ENCODE measurements at regions not wholly inside any gene's neighbourhood (a gene's known extent, or its start where the extent isn't known, plus 50 kb on each side); places are given as distances from the start of the nearest gene placed in this dataset.

- Histone ChIP-seq H3K9me3 (ENCODE audit: control insufficient read depth in 1 of 2, low read length in 2 of 2) (no peaks in the 10 kb centered on the region), H3K27me3 (ENCODE audit: control insufficient read depth in 1 of 2, insufficient read depth in 2 of 2, low read length in 2 of 2) (no peaks in the 10 kb centered on the region), H3K36me3 (ENCODE audit: control insufficient read depth in 1 of 2, insufficient read depth in 2 of 2, low read length in 2 of 2) (no peaks in the 10 kb centered on the region), H3K4me1 (ENCODE audit: control insufficient read depth in 1 of 2, insufficient read depth in 2 of 2, low read length in 2 of 2) (no peaks in the 10 kb centered on the region), H3K4me3 (ENCODE audit: low read depth in 1 of 2, low read length in 2 of 2) (no peak overlapping the region), H3K9ac (ENCODE audit: low read depth in 1 of 2, low read length in 2 of 2) (no peak overlapping the region), H3K27ac (ENCODE audit: low read depth, low read length) (no peak overlapping the region)
Measured at GRCh38 chr2:161041356-161041755, 118.9 kb upstream of the TANK start.

- H3K27ac ChIP-seq (ENCODE audit: low read depth, low read length) = no peak overlapping the region
- no peaks in the 10 kb centered on the region for H3K27me3 ChIP-seq (ENCODE audit: control insufficient read depth in 1 of 2, insufficient read depth in 2 of 2, low read length in 2 of 2)
- no peak overlapping the region for H3K4me3 ChIP-seq (ENCODE audit: low read depth in 1 of 2, low read length in 2 of 2)
- no peaks in the 10 kb centered on the region for H3K9me3 ChIP-seq (ENCODE audit: control insufficient read depth in 1 of 2, low read length in 2 of 2)
- H3K9ac ChIP-seq (ENCODE audit: low read depth in 1 of 2, low read length in 2 of 2) = no peak overlapping the region
- H3K4me1 ChIP-seq (ENCODE audit: control insufficient read depth in 1 of 2, insufficient read depth in 2 of 2, low read length in 2 of 2) = no peaks in the 10 kb centered on the region
- H3K36me3 ChIP-seq (ENCODE audit: control insufficient read depth in 1 of 2, insufficient read depth in 2 of 2, low read length in 2 of 2) = no peaks in the 10 kb centered on the region
Measured at GRCh38 chr2:161042990-161043625, 117.1 kb upstream of the TANK start.

GRCh38 chr2:161044095-161044865 is 115.9 kb upstream of the TANK start:
- Histone ChIP-seq H3K9ac (ENCODE audit: low read depth in 1 of 2, low read length in 2 of 2) (no peak overlapping the region), H3K9me3 (ENCODE audit: control insufficient read depth in 1 of 2, low read length in 2 of 2) (no peaks in the 10 kb centered on the region), H3K27ac (ENCODE audit: low read depth, low read length) (no peak overlapping the region), H3K4me3 (ENCODE audit: low read depth in 1 of 2, low read length in 2 of 2) (no peak overlapping the region), H3K27me3 (ENCODE audit: control insufficient read depth in 1 of 2, insufficient read depth in 2 of 2, low read length in 2 of 2) (no peaks in the 10 kb centered on the region), H3K36me3 (ENCODE audit: control insufficient read depth in 1 of 2, insufficient read depth in 2 of 2, low read length in 2 of 2) (no peaks in the 10 kb centered on the region), H3K4me1 (ENCODE audit: control insufficient read depth in 1 of 2, insufficient read depth in 2 of 2, low read length in 2 of 2) (no peaks in the 10 kb centered on the region)

GRCh38 chr2:161044921-161045320 is 115.3 kb upstream of the TANK start:
- Histone ChIP-seq H3K27ac (ENCODE audit: low read depth, low read length) (no peak overlapping the region), H3K4me1 (ENCODE audit: control insufficient read depth in 1 of 2, insufficient read depth in 2 of 2, low read length in 2 of 2) (no peaks in the 10 kb centered on the region)

GRCh38 chr2:161045726-161046125 is 114.5 kb upstream of the TANK start:
- H3K4me3 ChIP-seq (ENCODE audit: low read depth in 1 of 2, low read length in 2 of 2) = no peak overlapping the region

More at GRCh38 chr2:161044921-161045320, 115.3 kb upstream of the TANK start:
- Histone ChIP-seq H3K27me3 (ENCODE audit: control insufficient read depth in 1 of 2, insufficient read depth in 2 of 2, low read length in 2 of 2) (no peaks in the 10 kb centered on the region), H3K9ac (ENCODE audit: low read depth in 1 of 2, low read length in 2 of 2) (no peak overlapping the region), H3K36me3 (ENCODE audit: control insufficient read depth in 1 of 2, insufficient read depth in 2 of 2, low read length in 2 of 2) (no peaks in the 10 kb centered on the region), H3K9me3 (ENCODE audit: control insufficient read depth in 1 of 2, low read length in 2 of 2) (no peaks in the 10 kb centered on the region), H3K4me3 (ENCODE audit: low read depth in 1 of 2, low read length in 2 of 2) (no peak overlapping the region)

GRCh38 chr2:161046876-161047275 is 113.4 kb upstream of the TANK start:
- H3K9ac ChIP-seq (ENCODE audit: low read depth in 1 of 2, low read length in 2 of 2) = no peak overlapping the region
- H3K9me3 ChIP-seq (ENCODE audit: control insufficient read depth in 1 of 2, low read length in 2 of 2) = no peaks in the 10 kb centered on the region
- no peak overlapping the region for H3K4me3 ChIP-seq (ENCODE audit: low read depth in 1 of 2, low read length in 2 of 2)
- no peak overlapping the region for H3K27ac ChIP-seq (ENCODE audit: low read depth, low read length)
- no peaks in the 10 kb centered on the region for H3K27me3 ChIP-seq (ENCODE audit: control insufficient read depth in 1 of 2, insufficient read depth in 2 of 2, low read length in 2 of 2)
- no peaks in the 10 kb centered on the region for H3K4me1 ChIP-seq (ENCODE audit: control insufficient read depth in 1 of 2, insufficient read depth in 2 of 2, low read length in 2 of 2)
- H3K36me3 ChIP-seq (ENCODE audit: control insufficient read depth in 1 of 2, insufficient read depth in 2 of 2, low read length in 2 of 2) = no peaks in the 10 kb centered on the region

More at GRCh38 chr2:161045726-161046125, 114.5 kb upstream of the TANK start:
- Histone ChIP-seq H3K27ac (ENCODE audit: low read depth, low read length) (no peak overlapping the region), H3K36me3 (ENCODE audit: control insufficient read depth in 1 of 2, insufficient read depth in 2 of 2, low read length in 2 of 2) (no peaks in the 10 kb centered on the region), H3K4me1 (ENCODE audit: control insufficient read depth in 1 of 2, insufficient read depth in 2 of 2, low read length in 2 of 2) (no peaks in the 10 kb centered on the region), H3K9ac (ENCODE audit: low read depth in 1 of 2, low read length in 2 of 2) (no peak overlapping the region), H3K27me3 (ENCODE audit: control insufficient read depth in 1 of 2, insufficient read depth in 2 of 2, low read length in 2 of 2) (no peaks in the 10 kb centered on the region), H3K9me3 (ENCODE audit: control insufficient read depth in 1 of 2, low read length in 2 of 2) (no peaks in the 10 kb centered on the region)

GRCh38 chr2:161048317-161048716 is 111.9 kb upstream of the TANK start:
- no peak overlapping the region for H3K27ac ChIP-seq (ENCODE audit: low read depth, low read length)
- H3K4me1 ChIP-seq (ENCODE audit: control insufficient read depth in 1 of 2, insufficient read depth in 2 of 2, low read length in 2 of 2) = no peaks in the 10 kb centered on the region
- no peaks in the 10 kb centered on the region for H3K27me3 ChIP-seq (ENCODE audit: control insufficient read depth in 1 of 2, insufficient read depth in 2 of 2, low read length in 2 of 2)
- no peak overlapping the region for H3K4me3 ChIP-seq (ENCODE audit: low read depth in 1 of 2, low read length in 2 of 2)
- no peaks in the 10 kb centered on the region for H3K36me3 ChIP-seq (ENCODE audit: control insufficient read depth in 1 of 2, insufficient read depth in 2 of 2, low read length in 2 of 2)
- H3K9ac ChIP-seq (ENCODE audit: low read depth in 1 of 2, low read length in 2 of 2) = no peak overlapping the region
- H3K9me3 ChIP-seq (ENCODE audit: control insufficient read depth in 1 of 2, low read length in 2 of 2) = no peaks in the 10 kb centered on the region

GRCh38 chr2:161049559-161049958 is 110.7 kb upstream of the TANK start:
- Histone ChIP-seq H3K27me3 (ENCODE audit: control insufficient read depth in 1 of 2, insufficient read depth in 2 of 2, low read length in 2 of 2) (no peaks in the 10 kb centered on the region), H3K27ac (ENCODE audit: low read depth, low read length) (no peak overlapping the region), H3K9me3 (ENCODE audit: control insufficient read depth in 1 of 2, low read length in 2 of 2) (no peaks in the 10 kb centered on the region), H3K4me1 (ENCODE audit: control insufficient read depth in 1 of 2, insufficient read depth in 2 of 2, low read length in 2 of 2) (no peaks in the 10 kb centered on the region), H3K9ac (ENCODE audit: low read depth in 1 of 2, low read length in 2 of 2) (no peak overlapping the region), H3K36me3 (ENCODE audit: control insufficient read depth in 1 of 2, insufficient read depth in 2 of 2, low read length in 2 of 2) (no peaks in the 10 kb centered on the region), H3K4me3 (ENCODE audit: low read depth in 1 of 2, low read length in 2 of 2) (no peak overlapping the region)

- Histone ChIP-seq H3K9me3 (ENCODE audit: control insufficient read depth in 1 of 2, low read length in 2 of 2) (no peaks in the 10 kb centered on the region), H3K4me3 (ENCODE audit: low read depth in 1 of 2, low read length in 2 of 2) (no peak overlapping the region), H3K4me1 (ENCODE audit: control insufficient read depth in 1 of 2, insufficient read depth in 2 of 2, low read length in 2 of 2) (no peaks in the 10 kb centered on the region), H3K36me3 (ENCODE audit: control insufficient read depth in 1 of 2, insufficient read depth in 2 of 2, low read length in 2 of 2) (no peaks in the 10 kb centered on the region), H3K9ac (ENCODE audit: low read depth in 1 of 2, low read length in 2 of 2) (no peak overlapping the region), H3K27me3 (ENCODE audit: control insufficient read depth in 1 of 2, insufficient read depth in 2 of 2, low read length in 2 of 2) (no peaks in the 10 kb centered on the region), H3K27ac (ENCODE audit: low read depth, low read length) (no peak overlapping the region)
Measured at GRCh38 chr2:161052214-161052613, 108.0 kb upstream of the TANK start.

GRCh38 chr2:161055289-161055688 is 104.9 kb upstream of the TANK start:
- Histone ChIP-seq H3K36me3 (ENCODE audit: control insufficient read depth in 1 of 2, insufficient read depth in 2 of 2, low read length in 2 of 2) (no peaks in the 10 kb centered on the region), H3K9ac (ENCODE audit: low read depth in 1 of 2, low read length in 2 of 2) (no peak overlapping the region), H3K27ac (ENCODE audit: low read depth, low read length) (no peak overlapping the region), H3K9me3 (ENCODE audit: control insufficient read depth in 1 of 2, low read length in 2 of 2) (no peaks in the 10 kb centered on the region), H3K4me1 (ENCODE audit: control insufficient read depth in 1 of 2, insufficient read depth in 2 of 2, low read length in 2 of 2) (no peaks in the 10 kb centered on the region), H3K27me3 (ENCODE audit: control insufficient read depth in 1 of 2, insufficient read depth in 2 of 2, low read length in 2 of 2) (no peaks in the 10 kb centered on the region), H3K4me3 (ENCODE audit: low read depth in 1 of 2, low read length in 2 of 2) (no peak overlapping the region)

All from duodenal mucosa (tissue), 2 donors.